CD14-positive monocyte (primary cell): ENCODE measurements at regions not wholly inside any gene's neighbourhood (a gene's known extent, or its start where the extent isn't known, plus 50 kb on each side); places are given as distances from the start of the nearest gene placed in this dataset.

Source experiments
- DNase-seq, 3 donors: peaks; one replicate each; pipeline ENCODE4 v3.0.0-alpha.2; 2011 to 2022
- H2AFZ ChIP-seq: 2 replicates; pipeline ENCODE4 v1.6.0; 2012; ENCODE audit warnings: mild to moderate bottlenecking, low read depth, low read length, inconsistent platforms; ENCODE audit not compliant: insufficient read depth, poor library complexity, severe bottlenecking
- H3K27ac ChIP-seq, 2 donors: 1 replicate in 1 of 2; 2 replicates in 1 of 2; pipeline ENCODE4 v1.5.1; 2012 to 2013; ENCODE audit warnings: low read length in 2 of 2, control low read depth in 1 of 2, inconsistent platforms in 1 of 2, low read depth in 1 of 2, mild to moderate bottlenecking in 1 of 2
- H3K27me3 ChIP-seq, 2 donors: one replicate each; pipeline versions ENCODE4 v1.6.0 to v1.6.1; 2011 to 2013; ENCODE audit warnings: low read length in 2 of 2; ENCODE audit not compliant: control insufficient read depth in 2 of 2, insufficient read depth in 2 of 2
- H3K36me3 ChIP-seq, 2 donors: replicated peaks in 1 of 2; 1 replicate in 1 of 2; 2 replicates in 1 of 2; pipeline versions ENCODE4 v1.5.1 to v1.6.1; 2012 to 2013; ENCODE audit warnings: low read length in 2 of 2, control low read depth in 1 of 2, inconsistent platforms in 1 of 2, mild to moderate bottlenecking in 1 of 2; ENCODE audit not compliant: insufficient read depth in 2 of 2, control insufficient read depth in 1 of 2
- H3K4me1 ChIP-seq, 2 donors: 1 replicate in 1 of 2; 2 replicates in 1 of 2; pipeline versions ENCODE4 v1.5.1 to v1.6.1; 2012 to 2013; ENCODE audit warnings: low read length in 2 of 2, control low read depth in 1 of 2, inconsistent platforms in 1 of 2, mild to moderate bottlenecking in 1 of 2, moderate library complexity in 1 of 2; ENCODE audit not compliant: insufficient read depth in 2 of 2, control insufficient read depth in 1 of 2
- H3K4me2 ChIP-seq: replicated peaks from 2 replicates; pipeline ENCODE3; 2012; ENCODE audit warnings: low read length, moderate library complexity, mild to moderate bottlenecking; ENCODE audit not compliant: poor library complexity, severe bottlenecking; ENCODE audit errors: extremely low read depth
- H3K4me3 ChIP-seq, 3 experiments: fragments of 200-600 bp in 1 of 3; sonication (generic) in 1 of 3; replicated peaks in 1 of 3; 1 replicate in 2 of 3; 2 replicates in 1 of 3; pipeline ENCODE4 v1.5.1; 2011 to 2013; ENCODE audit warnings: low read length in 3 of 3, mild to moderate bottlenecking in 3 of 3, control low read depth in 2 of 3, low read depth in 2 of 3, inconsistent platforms in 1 of 3, moderate library complexity in 1 of 3
- H3K79me2 ChIP-seq: 2 replicates; pipeline ENCODE4 v1.6.0; 2012; ENCODE audit warnings: mild to moderate bottlenecking, control low read depth, inconsistent platforms, low read length, moderate library complexity; ENCODE audit not compliant: insufficient read depth
- H3K9ac ChIP-seq: 2 replicates; pipeline ENCODE4 v1.6.0; 2017; ENCODE audit warnings: low read length, mild to moderate bottlenecking; ENCODE audit not compliant: insufficient read depth, poor library complexity, severe bottlenecking
- H3K9me3 ChIP-seq, 2 donors: replicated peaks in 1 of 2; 1 replicate in 1 of 2; 2 replicates in 1 of 2; pipeline versions ENCODE4 v1.5.1 to v1.6.1; 2012 to 2013; ENCODE audit warnings: low read length in 2 of 2, control low read depth in 1 of 2; ENCODE audit not compliant: control insufficient read depth in 1 of 2, insufficient read depth in 1 of 2
- H4K20me1 ChIP-seq: 2 replicates; pipeline ENCODE4 v1.6.0; 2012; ENCODE audit warnings: mild to moderate bottlenecking, low read length, control low read depth, moderate library complexity; ENCODE audit not compliant: insufficient read depth
- H3K27ac Mint-ChIP-seq, 7 donors: one replicate each; pipeline ENCODE4 v1.8.0; 2020; ENCODE audit warnings: mild to moderate bottlenecking in 7 of 7, mixed read lengths in 7 of 7, moderate library complexity in 6 of 7, inconsistent platforms in 2 of 7
- H3K27me3 Mint-ChIP-seq, 3 donors: one replicate each; pipeline ENCODE4 v1.8.0; 2021 to 2022; ENCODE audit warnings: low read depth in 3 of 3, mild to moderate bottlenecking in 3 of 3, mixed read lengths in 3 of 3, moderate library complexity in 3 of 3, inconsistent platforms in 1 of 3
- H3K36me3 Mint-ChIP-seq, 2 donors: one replicate each; pipeline ENCODE4 v1.8.0; 2020; ENCODE audit warnings: mixed read lengths in 2 of 2, inconsistent platforms in 1 of 2, mild to moderate bottlenecking in 1 of 2
- H3K4me1 Mint-ChIP-seq: one replicate; pipeline ENCODE4 v1.8.0; 2020; ENCODE audit warnings: mild to moderate bottlenecking, mixed read lengths
- H3K4me3 Mint-ChIP-seq, 2 donors: one replicate each; pipeline ENCODE4 v1.8.0; 2020; ENCODE audit warnings: mild to moderate bottlenecking in 2 of 2, mixed read lengths in 2 of 2, moderate library complexity in 1 of 2
- H3K9me3 Mint-ChIP-seq, 7 donors: one replicate each; pipeline ENCODE4 v1.8.0; 2020 to 2022; ENCODE audit warnings: mixed read lengths in 7 of 7, mild to moderate bottlenecking in 6 of 7, moderate library complexity in 6 of 7, inconsistent platforms in 2 of 7
- WGBS: methylation state at CpG from one replicate; pipeline ENCODE4 v1.1.5; 2013; ENCODE audit warnings: missing lambda C conversion rate; ENCODE audit not compliant: insufficient coverage; 5-methylcytosine and 5-hydroxymethylcytosine counted together
- intact Hi-C, 2 donors: fragments of 100-400 bp; cut with micrococcal nuclease; formaldehyde crosslinking; loops; one replicate each; pipeline versions ENCODE4 v1.15.0 to v1.15.1; 2023
- TF ChIP-seq, protein P1 (sequence below): fragments of 200-600 bp; IDR thresholded peaks from one replicate; pipeline ENCODE4 v1.8.0; 2022; ENCODE audit warnings: antibody characterized with exemption, mild to moderate bottlenecking

DNA sequence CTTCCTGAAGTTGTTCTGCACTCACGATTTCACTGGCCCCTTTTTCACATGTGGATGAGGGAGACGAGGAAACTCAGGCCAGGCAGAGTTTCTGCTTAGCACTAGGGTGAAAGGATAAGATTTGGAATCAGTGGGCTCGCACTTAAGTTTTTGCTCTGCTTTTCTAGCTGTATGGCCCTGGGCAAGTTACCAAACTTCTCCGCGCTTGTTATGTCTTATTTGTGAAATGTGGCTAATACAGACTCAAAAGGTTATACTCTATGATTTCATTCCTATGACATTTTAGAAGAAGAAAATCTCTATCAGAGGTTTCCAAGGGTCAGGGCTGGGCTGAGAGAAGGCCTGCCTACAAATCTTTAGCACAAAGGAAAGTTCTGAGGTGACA is 191.9 kb upstream of the LRIG1 start:
- H3K27ac Mint-ChIP-seq, result no peak overlapping the region
- peaks cover 2 to 4% (median 3%) of the 10 kb centered on the region in 3 donors for H3K27me3 Mint-ChIP-seq
- H2AFZ ChIP-seq, result no peak overlapping the region
- no peaks in the 10 kb centered on the region for H3K27me3 ChIP-seq
- H3K27ac ChIP-seq, result no peak overlapping the region
- DNase-seq, result no peak
- 88% methylated on average over 1 of the region's 5 CpGs for WGBS
- no peaks in the 10 kb centered on the region for H3K36me3 ChIP-seq
- intact Hi-C loops, result no loop called here
- H3K4me1 ChIP-seq, result no peaks in the 10 kb centered on the region
- no peak overlapping the region for H3K4me3 Mint-ChIP-seq
- H3K79me2 ChIP-seq, result no peaks in the 10 kb centered on the region
- H3K4me1 Mint-ChIP-seq, result no peaks in the 10 kb centered on the region
- peaks cover 0 to 8% (median 4%) of the 10 kb centered on the region in 7 donors for H3K9me3 Mint-ChIP-seq
- H3K4me2 ChIP-seq, result no peak overlapping the region
- no peak overlapping the region for H3K4me3 ChIP-seq
- no peak overlapping the region for H3K9ac ChIP-seq
- H3K9me3 ChIP-seq, result no peaks in the 10 kb centered on the region
- TF ChIP-seq, protein P1, sequence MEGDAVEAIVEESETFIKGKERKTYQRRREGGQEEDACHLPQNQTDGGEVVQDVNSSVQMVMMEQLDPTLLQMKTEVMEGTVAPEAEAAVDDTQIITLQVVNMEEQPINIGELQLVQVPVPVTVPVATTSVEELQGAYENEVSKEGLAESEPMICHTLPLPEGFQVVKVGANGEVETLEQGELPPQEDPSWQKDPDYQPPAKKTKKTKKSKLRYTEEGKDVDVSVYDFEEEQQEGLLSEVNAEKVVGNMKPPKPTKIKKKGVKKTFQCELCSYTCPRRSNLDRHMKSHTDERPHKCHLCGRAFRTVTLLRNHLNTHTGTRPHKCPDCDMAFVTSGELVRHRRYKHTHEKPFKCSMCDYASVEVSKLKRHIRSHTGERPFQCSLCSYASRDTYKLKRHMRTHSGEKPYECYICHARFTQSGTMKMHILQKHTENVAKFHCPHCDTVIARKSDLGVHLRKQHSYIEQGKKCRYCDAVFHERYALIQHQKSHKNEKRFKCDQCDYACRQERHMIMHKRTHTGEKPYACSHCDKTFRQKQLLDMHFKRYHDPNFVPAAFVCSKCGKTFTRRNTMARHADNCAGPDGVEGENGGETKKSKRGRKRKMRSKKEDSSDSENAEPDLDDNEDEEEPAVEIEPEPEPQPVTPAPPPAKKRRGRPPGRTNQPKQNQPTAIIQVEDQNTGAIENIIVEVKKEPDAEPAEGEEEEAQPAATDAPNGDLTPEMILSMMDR, result no peak
- H4K20me1 ChIP-seq, result no peaks in the 10 kb centered on the region
- no peaks in the 10 kb centered on the region for H3K36me3 Mint-ChIP-seq

DNA sequence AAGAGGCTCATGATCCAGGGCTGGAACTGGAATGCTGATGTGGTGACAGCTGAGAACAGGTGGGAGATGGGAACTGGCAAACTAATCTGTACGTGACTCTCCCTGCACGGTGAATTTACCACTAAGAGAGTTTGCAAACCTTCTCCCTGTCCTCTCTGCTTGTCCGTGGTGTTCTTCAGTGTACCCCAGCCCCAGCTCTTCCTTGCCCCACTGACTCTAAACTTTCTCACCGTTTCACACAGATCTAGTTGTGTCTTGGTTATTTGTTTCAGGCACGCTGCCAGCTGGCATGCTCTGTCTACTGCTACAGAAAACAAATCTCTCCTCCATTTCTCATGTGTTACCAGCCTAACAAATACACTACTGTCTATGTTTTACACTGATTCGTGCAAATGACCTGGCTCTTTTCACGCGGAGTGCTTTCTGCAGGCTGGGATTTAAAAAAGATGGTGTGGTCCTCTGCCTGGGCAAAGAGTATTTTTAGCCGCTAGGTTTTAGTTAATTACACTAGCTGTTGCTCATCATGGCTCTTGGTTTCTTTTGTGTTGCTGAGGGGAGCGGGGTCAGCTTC is 192.7 kb upstream of the LRIG1 start:
- no peaks in the 10 kb centered on the region for H4K20me1 ChIP-seq
- Mint-ChIP-seq H3K4me3 (no peak overlapping the region), H3K9me3 (peaks cover 0 to 8% (median 4%) of the 10 kb centered on the region in 7 donors), H3K27ac (no peak overlapping the region), H3K4me1 (no peaks in the 10 kb centered on the region), H3K27me3 (peaks cover 2 to 4% (median 3%) of the 10 kb centered on the region in 3 donors), H3K36me3 (no peaks in the 10 kb centered on the region)
- no peaks in the 10 kb centered on the region for H3K79me2 ChIP-seq
- DNase-seq, result no peak
- H2AFZ ChIP-seq, result no peak overlapping the region
- H3K36me3 ChIP-seq, result no peaks in the 10 kb centered on the region
- H3K4me1 ChIP-seq, result no peaks in the 10 kb centered on the region
- intact Hi-C loops, result no loop called here
- no peaks in the 10 kb centered on the region for H3K27me3 ChIP-seq
- no peak overlapping the region for H3K4me2 ChIP-seq
- no peak overlapping the region for H3K27ac ChIP-seq
- WGBS, result 90% methylated on average over 6 of the region's 10 CpGs
- TF ChIP-seq, protein P1, result no peak
- no peak overlapping the region for H3K9ac ChIP-seq
- no peaks in the 10 kb centered on the region for H3K9me3 ChIP-seq
- no peak overlapping the region for H3K4me3 ChIP-seq
